Left ventricle myocardium inferior (tissue), 1 donor: ENCODE measurements at regions not wholly inside any gene's neighbourhood (a gene's known extent, or its start where the extent isn't known, plus 50 kb on each side); places are given as distances from the start of the nearest gene placed in this dataset.

Source experiments
- DNase-seq: peaks from one replicate; pipeline ENCODE4 v3.0.0-alpha.2; 2020
- H3K27ac ChIP-seq: fragments of 200-600 bp; replicated peaks from 2 replicates; pipeline ENCODE4 v1.8.0; 2021
- H3K27me3 ChIP-seq: fragments of 200-600 bp; 2 replicates; pipeline ENCODE4 v1.8.0; 2021; ENCODE audit warnings: low read depth
- H3K36me3 ChIP-seq: fragments of 200-600 bp; 2 replicates; pipeline ENCODE4 v1.8.0; 2021
- H3K4me1 ChIP-seq: fragments of 200-600 bp; 2 replicates; pipeline ENCODE4 v1.8.0; 2021
- H3K4me3 ChIP-seq: fragments of 200-600 bp; 2 replicates; pipeline ENCODE4 v1.8.0; 2021; ENCODE audit warnings: mild to moderate bottlenecking, moderate library complexity
- H3K9me3 ChIP-seq: fragments of 200-600 bp; replicated peaks from 2 replicates; pipeline ENCODE4 v1.8.0; 2021
- intact Hi-C: fragments of 100-400 bp; cut with micrococcal nuclease; formaldehyde crosslinking; loops from one replicate; pipeline ENCODE4 v1.11.0; 2022
- TF ChIP-seq, protein P1 (sequence below): fragments of 200-600 bp; IDR thresholded peaks from 2 replicates; pipeline ENCODE4 v1.8.0; 2021; ENCODE audit warnings: antibody characterized with exemption, mild to moderate bottlenecking, borderline replicate concordance
- donor health status: DM: no; HTN: yes; CAD: no; lungs with severe emphysema.

DNA sequence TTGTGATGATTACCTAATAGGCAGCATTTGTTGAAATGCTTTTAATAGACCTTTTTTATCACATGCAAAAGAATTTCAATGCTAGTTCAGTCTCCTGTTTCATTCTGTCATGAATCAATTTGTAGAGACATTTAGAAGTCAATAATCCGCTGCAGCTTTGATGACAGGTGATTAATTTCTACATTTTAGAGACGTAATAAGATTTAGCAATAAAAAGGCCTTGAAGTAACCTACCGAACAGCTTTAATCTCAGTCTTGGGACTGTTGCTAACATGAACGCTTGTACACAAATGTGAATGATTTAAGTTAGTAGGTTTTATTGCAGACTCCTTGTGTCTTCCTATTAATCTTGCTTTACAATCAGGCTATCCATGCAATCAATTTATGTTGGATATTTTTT, 186.5 kb downstream of the MZT1 start:
- intact Hi-C loops, result no loop called here
- Histone ChIP-seq H3K27me3 (no peaks in the 10 kb centered on the region), H3K9me3 (no peaks in the 10 kb centered on the region), H3K4me3 (no peak overlapping the region), H3K4me1 (no peaks in the 10 kb centered on the region), H3K36me3 (no peaks in the 10 kb centered on the region), H3K27ac (no peak overlapping the region)
- TF ChIP-seq, protein P1, sequence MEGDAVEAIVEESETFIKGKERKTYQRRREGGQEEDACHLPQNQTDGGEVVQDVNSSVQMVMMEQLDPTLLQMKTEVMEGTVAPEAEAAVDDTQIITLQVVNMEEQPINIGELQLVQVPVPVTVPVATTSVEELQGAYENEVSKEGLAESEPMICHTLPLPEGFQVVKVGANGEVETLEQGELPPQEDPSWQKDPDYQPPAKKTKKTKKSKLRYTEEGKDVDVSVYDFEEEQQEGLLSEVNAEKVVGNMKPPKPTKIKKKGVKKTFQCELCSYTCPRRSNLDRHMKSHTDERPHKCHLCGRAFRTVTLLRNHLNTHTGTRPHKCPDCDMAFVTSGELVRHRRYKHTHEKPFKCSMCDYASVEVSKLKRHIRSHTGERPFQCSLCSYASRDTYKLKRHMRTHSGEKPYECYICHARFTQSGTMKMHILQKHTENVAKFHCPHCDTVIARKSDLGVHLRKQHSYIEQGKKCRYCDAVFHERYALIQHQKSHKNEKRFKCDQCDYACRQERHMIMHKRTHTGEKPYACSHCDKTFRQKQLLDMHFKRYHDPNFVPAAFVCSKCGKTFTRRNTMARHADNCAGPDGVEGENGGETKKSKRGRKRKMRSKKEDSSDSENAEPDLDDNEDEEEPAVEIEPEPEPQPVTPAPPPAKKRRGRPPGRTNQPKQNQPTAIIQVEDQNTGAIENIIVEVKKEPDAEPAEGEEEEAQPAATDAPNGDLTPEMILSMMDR, result no peak
- DNase-seq, result no peak

DNA sequence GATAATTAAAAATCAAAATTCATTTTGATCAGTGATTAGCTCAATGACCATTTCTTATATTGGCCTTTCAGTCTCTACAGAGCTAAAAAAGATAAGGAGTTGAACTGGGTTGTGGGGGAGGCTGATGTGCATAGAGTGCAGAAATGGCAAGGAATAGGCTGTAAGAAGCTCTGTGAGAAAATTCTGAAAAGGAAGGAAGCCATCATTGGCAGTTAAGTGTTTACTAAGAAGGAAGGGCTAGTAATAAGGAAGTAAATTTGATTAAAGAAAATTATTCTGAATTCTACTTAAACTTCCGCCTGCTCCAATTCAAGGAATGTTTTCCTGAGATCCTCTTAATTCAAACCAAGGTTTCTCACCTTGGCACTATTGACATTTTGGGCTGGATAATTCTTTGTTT, 187.5 kb downstream of the MZT1 start:
- H3K4me3 ChIP-seq, result no peak overlapping the region
- intact Hi-C loops, result no loop called here
- no peaks in the 10 kb centered on the region for H3K36me3 ChIP-seq
- TF ChIP-seq, protein P1, result no peak
- no peak for DNase-seq
- H3K9me3 ChIP-seq, result no peaks in the 10 kb centered on the region
- no peaks in the 10 kb centered on the region for H3K27me3 ChIP-seq
- H3K4me1 ChIP-seq, result no peaks in the 10 kb centered on the region
- H3K27ac ChIP-seq, result no peak overlapping the region

DNA sequence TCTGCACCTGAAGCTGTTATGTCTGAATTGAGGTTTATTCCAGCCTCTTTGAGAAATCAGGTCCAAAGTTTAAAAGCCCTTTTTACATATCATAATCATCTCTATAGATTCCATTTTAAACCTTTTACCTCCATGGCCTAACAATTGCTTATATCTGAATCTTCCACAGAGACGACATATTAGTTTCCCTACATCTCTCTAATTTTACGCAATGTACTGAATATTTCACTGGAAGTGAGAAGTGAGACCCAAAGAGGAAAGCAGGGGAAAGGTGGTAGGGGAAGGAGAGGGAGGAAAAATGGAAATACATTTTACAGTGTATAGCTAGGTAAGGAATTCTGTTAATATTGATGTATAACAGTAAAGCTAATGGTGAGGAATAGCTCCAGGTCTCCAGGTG, 189.6 kb downstream of the MZT1 start:
- intact Hi-C loops, result no loop called here
- TF ChIP-seq, protein P1, result no peak
- Histone ChIP-seq H3K27ac (no peak overlapping the region), H3K27me3 (no peaks in the 10 kb centered on the region), H3K4me1 (no peaks in the 10 kb centered on the region), H3K9me3 (no peaks in the 10 kb centered on the region), H3K4me3 (no peak overlapping the region), H3K36me3 (no peaks in the 10 kb centered on the region)
- no peak for DNase-seq

DNA sequence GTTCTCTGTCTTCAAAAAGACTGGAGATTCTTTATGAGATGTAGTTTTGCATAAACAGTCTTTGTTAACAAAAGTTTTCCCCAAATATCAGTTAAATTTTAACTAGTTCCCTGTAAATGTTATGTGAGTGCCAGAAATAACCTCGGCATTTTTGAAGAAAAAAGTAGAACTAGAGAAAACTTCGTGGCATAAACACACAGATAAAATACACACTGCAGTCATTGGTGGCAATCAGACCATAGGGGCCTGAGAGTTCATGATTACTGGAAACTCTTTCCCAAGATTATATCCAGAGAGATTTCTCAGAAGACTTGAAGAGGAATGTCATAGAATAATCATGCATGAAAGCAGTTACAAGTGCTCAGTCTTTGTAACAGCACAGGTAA, 190.0 kb downstream of the MZT1 start:
- no peaks in the 10 kb centered on the region for H3K4me1 ChIP-seq
- DNase-seq, result no peak
- no peaks in the 10 kb centered on the region for H3K36me3 ChIP-seq
- intact Hi-C loops, result no loop called here
- TF ChIP-seq, protein P1, result no peak
- no peaks in the 10 kb centered on the region for H3K9me3 ChIP-seq
- no peak overlapping the region for H3K27ac ChIP-seq
- H3K27me3 ChIP-seq, result no peaks in the 10 kb centered on the region
- H3K4me3 ChIP-seq, result peak overlapping the region; percentile 22

DNA sequence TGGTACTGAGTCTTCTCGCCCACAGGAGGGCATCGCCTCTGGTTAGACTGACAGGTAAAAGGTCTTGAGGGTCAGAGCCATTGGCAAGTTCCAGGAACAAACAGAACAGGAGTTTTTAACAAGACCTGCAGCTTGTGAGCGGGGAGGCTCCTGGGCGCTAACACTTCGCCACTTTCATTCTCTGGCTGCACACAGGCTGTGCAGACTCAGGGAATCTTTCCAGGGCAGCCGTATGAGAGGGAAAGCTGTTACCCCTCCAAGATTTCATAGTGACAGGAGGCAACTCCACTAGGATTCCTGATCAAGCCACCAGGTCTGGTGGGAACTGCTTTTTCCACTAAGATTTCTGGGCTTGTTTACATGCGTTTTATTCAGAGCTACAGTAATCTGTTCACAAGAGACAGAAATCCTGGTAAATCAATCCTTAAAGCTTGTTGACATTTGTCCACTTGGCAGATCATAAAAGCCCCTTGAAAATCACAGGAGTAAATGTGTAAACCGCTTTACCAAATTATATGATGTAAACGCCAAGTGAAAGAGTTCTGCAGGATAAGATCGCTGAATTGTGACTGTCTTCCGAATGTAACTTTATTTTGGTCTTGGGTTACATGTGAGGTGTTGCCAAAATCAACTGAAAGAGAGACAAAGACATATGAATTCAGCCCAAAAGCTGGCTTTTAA, 190.6 kb downstream of the MZT1 start:
- H3K27me3 ChIP-seq, result no peaks in the 10 kb centered on the region
- intact Hi-C loops, result no loop called here
- H3K27ac ChIP-seq, result no peak overlapping the region
- DNase-seq, result no peak
- no peaks in the 10 kb centered on the region for H3K36me3 ChIP-seq
- H3K4me3 ChIP-seq, result peak overlapping the region; percentile 22
- no peaks in the 10 kb centered on the region for H3K9me3 ChIP-seq
- TF ChIP-seq, protein P1, result no peak
- no peaks in the 10 kb centered on the region for H3K4me1 ChIP-seq
